Hepatocyte (in vitro differentiated cells): ENCODE measurements at regions not wholly inside any gene's neighbourhood (a gene's known extent, or its start where the extent isn't known, plus 50 kb on each side); places are given as distances from the start of the nearest gene placed in this dataset.

Experiments used
- DNase-seq: peaks from one replicate; pipeline ENCODE4 v3.0.0-alpha.2; 2016; ENCODE audit warnings: low spot score
- H2AFZ ChIP-seq: fragments of 200-600 bp; sonication (generic); 2 replicates; pipeline ENCODE4 v1.6.0; 2016; ENCODE audit warnings: antibody characterized with exemption, mild to moderate bottlenecking
- H3K27ac ChIP-seq: fragments of 200-600 bp; sonication (generic); 2 replicates; pipeline ENCODE4 v1.5.1; 2016; ENCODE audit warnings: mild to moderate bottlenecking
- H3K27me3 ChIP-seq: fragments of 200-600 bp; sonication (generic); 2 replicates; pipeline ENCODE4 v1.6.1; 2016
- H3K36me3 ChIP-seq: fragments of 200-600 bp; sonication (generic); replicated peaks from 2 replicates; pipeline ENCODE4 v1.5.1; 2016; ENCODE audit warnings: low read depth; ENCODE audit not compliant: insufficient read depth
- H3K4me1 ChIP-seq: fragments of 200-600 bp; sonication (generic); 2 replicates; pipeline ENCODE4 v1.5.1; 2016; ENCODE audit warnings: mild to moderate bottlenecking, moderate library complexity; ENCODE audit not compliant: insufficient read depth
- H3K4me2 ChIP-seq: fragments of 200-600 bp; sonication (generic); 2 replicates; pipeline ENCODE4 v1.6.0; 2016
- H3K4me3 ChIP-seq: fragments of 200-600 bp; sonication (generic); 2 replicates; pipeline ENCODE4 v1.5.1; 2016; ENCODE audit warnings: mild to moderate bottlenecking
- H3K79me2 ChIP-seq: fragments of 200-600 bp; sonication (generic); 2 replicates; pipeline ENCODE4 v1.6.0; 2017; ENCODE audit warnings: mild to moderate bottlenecking
- H3K9me2 ChIP-seq: fragments of 200-600 bp; sonication (generic); replicated peaks from 2 replicates; pipeline ENCODE4 v1.6.0; 2017; ENCODE audit warnings: mild to moderate bottlenecking; ENCODE audit not compliant: insufficient read depth
- H3K9me3 ChIP-seq: fragments of 200-600 bp; sonication (generic); 2 replicates; pipeline ENCODE4 v1.5.1; 2016; ENCODE audit warnings: low read depth, mild to moderate bottlenecking
- H4K20me1 ChIP-seq: fragments of 200-600 bp; sonication (generic); 2 replicates; pipeline ENCODE4 v1.6.0; 2016; ENCODE audit warnings: mild to moderate bottlenecking; ENCODE audit not compliant: insufficient read depth, poor library complexity, severe bottlenecking
- EZH2 ChIP-seq: fragments of 200-600 bp; sonication (generic); IDR thresholded peaks from 2 replicates; pipeline ENCODE4 v1.6.1; 2016; ENCODE audit warnings: antibody characterized with exemption, mild to moderate bottlenecking, borderline replicate concordance
- EZH2phosphoT487 ChIP-seq: fragments of 200-600 bp; sonication (generic); IDR thresholded peaks from one replicate; pipeline ENCODE4 v1.6.1; 2018; ENCODE audit warnings: antibody characterized with exemption, mild to moderate bottlenecking, low read depth, moderate library complexity; ENCODE audit not compliant: unreplicated experiment, severe bottlenecking
- WGBS: methylation state at CpG from one replicate; pipeline ENCODE4 v1.1.6; 2016; ENCODE audit warnings: low lambda C conversion rate; ENCODE audit errors: missing lambda C conversion rate; 5-methylcytosine and 5-hydroxymethylcytosine counted together
- TF ChIP-seq, protein P1 (sequence below): fragments of 200-600 bp; sonication (generic); IDR thresholded peaks from 2 replicates; pipeline ENCODE4 v1.5.1; 2016; ENCODE audit warnings: antibody characterized with exemption, mild to moderate bottlenecking; ENCODE audit not compliant: poor library complexity

DNA sequence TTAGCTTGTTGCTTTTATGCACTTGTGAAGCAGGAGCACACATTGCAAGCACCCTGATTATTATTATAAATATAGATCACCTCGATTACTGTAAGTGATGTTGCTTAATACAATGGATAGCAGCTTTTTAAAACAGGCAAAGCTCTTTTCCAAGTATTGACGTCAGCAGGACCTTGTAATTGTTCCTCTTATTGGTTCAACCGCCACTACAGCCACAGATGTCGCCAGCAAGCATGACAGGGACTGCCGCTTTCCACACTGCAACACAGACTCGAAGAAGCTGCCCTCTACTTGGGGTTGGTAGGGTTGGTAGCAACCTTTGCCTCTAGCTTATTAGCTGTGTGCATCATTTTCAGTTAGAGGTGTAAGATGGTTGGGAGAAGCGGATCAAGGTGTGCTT, 167.6 kb downstream of the ZNF365 start:
- H3K79me2 ChIP-seq, result no peaks in the 10 kb centered on the region
- no peak overlapping the region for H2AFZ ChIP-seq
- H3K9me2 ChIP-seq, result no peaks in the 10 kb centered on the region
- WGBS, result 77% methylated on average over 7 of the region's 7 CpGs
- TF ChIP-seq, protein P1, sequence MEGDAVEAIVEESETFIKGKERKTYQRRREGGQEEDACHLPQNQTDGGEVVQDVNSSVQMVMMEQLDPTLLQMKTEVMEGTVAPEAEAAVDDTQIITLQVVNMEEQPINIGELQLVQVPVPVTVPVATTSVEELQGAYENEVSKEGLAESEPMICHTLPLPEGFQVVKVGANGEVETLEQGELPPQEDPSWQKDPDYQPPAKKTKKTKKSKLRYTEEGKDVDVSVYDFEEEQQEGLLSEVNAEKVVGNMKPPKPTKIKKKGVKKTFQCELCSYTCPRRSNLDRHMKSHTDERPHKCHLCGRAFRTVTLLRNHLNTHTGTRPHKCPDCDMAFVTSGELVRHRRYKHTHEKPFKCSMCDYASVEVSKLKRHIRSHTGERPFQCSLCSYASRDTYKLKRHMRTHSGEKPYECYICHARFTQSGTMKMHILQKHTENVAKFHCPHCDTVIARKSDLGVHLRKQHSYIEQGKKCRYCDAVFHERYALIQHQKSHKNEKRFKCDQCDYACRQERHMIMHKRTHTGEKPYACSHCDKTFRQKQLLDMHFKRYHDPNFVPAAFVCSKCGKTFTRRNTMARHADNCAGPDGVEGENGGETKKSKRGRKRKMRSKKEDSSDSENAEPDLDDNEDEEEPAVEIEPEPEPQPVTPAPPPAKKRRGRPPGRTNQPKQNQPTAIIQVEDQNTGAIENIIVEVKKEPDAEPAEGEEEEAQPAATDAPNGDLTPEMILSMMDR, result no peak
- TF ChIP-seq EZH2phosphoT487 (no peak), EZH2 (no peak)
- H3K4me1 ChIP-seq, result no peaks in the 10 kb centered on the region
- H3K27me3 ChIP-seq, result no peaks in the 10 kb centered on the region
- no peaks in the 10 kb centered on the region for H3K36me3 ChIP-seq
- H3K27ac ChIP-seq, result no peak overlapping the region
- H4K20me1 ChIP-seq, result no peaks in the 10 kb centered on the region
- no peak overlapping the region for H3K4me3 ChIP-seq
- no peak for DNase-seq
- no peaks in the 10 kb centered on the region for H3K9me3 ChIP-seq
- no peak overlapping the region for H3K4me2 ChIP-seq

GRCh38 chr10:62543571-62544355, 169.6 kb downstream of the ZNF365 start:
- Histone ChIP-seq H4K20me1 (no peaks in the 10 kb centered on the region), H2AFZ (no peak overlapping the region), H3K79me2 (no peaks in the 10 kb centered on the region), H3K27ac (no peak overlapping the region), H3K4me3 (no peak overlapping the region), H3K27me3 (no peaks in the 10 kb centered on the region), H3K9me2 (no peaks in the 10 kb centered on the region), H3K9me3 (no peaks in the 10 kb centered on the region), H3K36me3 (no peaks in the 10 kb centered on the region), H3K4me1 (no peaks in the 10 kb centered on the region), H3K4me2 (peak overlapping the region; percentile 11)
- 62% methylated on average over 9 of the region's 9 CpGs for WGBS
- no peak for DNase-seq
- TF ChIP-seq, protein P1, result no peak
- TF ChIP-seq EZH2phosphoT487 (no peak), EZH2 (no peak)

GRCh38 chr10:62545160-62546066, 171.2 kb downstream of the ZNF365 start:
- Histone ChIP-seq H3K27ac (no peak overlapping the region), H3K79me2 (no peaks in the 10 kb centered on the region), H2AFZ (no peak overlapping the region), H3K9me2 (no peaks in the 10 kb centered on the region), H3K9me3 (no peaks in the 10 kb centered on the region), H3K4me2 (no peak overlapping the region), H4K20me1 (no peaks in the 10 kb centered on the region), H3K4me3 (no peak overlapping the region), H3K27me3 (no peaks in the 10 kb centered on the region), H3K36me3 (no peaks in the 10 kb centered on the region), H3K4me1 (no peaks in the 10 kb centered on the region)
- 90% methylated on average over 5 of the region's 5 CpGs for WGBS
- no peak for DNase-seq
- TF ChIP-seq, protein P1, result no peak
- TF ChIP-seq EZH2 (no peak), EZH2phosphoT487 (no peak)
